GM19240 (cell line): ENCODE measurements at regions not wholly inside any gene's neighbourhood (a gene's known extent, or its start where the extent isn't known, plus 50 kb on each side); places are given as distances from the start of the nearest gene placed in this dataset.

ENCODE experiments used
- DNase-seq: peaks from one replicate; pipeline ENCODE4 v3.0.0; 2011; ENCODE audit warnings: low spot score; ENCODE audit not compliant: insufficient read length

DNA sequence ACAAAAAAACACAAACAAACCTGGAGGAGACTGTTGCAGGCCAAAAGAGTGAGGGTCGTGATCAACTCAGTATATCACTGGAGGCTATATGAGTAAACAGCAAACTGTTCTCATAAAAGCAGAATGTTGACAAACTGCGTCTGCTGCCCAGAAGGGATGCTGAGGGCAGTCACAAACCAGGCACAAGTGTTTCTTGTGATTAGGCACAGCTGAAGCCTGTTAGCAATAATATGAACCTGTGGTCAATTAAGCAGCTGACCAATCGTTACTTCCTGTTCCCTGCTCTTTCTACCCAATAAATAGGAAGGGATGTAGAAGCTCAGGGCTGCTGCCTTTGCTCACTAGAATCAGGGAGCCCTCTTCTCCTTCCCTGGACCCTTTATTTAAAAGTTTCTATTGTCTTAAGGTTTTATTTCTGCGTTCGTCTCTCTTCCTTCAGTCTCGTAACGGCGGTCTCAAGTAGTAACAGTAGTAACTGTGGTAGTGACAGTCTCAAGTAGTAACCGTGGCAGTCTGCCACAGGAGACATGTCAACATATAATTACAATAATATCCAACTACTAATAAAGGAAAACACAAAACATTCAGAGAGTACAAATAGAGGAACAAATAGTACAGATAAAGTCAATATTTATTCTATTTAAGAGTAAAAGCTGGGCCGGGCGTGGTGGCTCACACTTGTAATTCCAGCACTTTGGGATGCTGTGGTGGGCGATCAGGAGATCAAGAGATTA is 698.4 kb upstream of the CCDC54 start:
- DNase-seq, result no peak

DNA sequence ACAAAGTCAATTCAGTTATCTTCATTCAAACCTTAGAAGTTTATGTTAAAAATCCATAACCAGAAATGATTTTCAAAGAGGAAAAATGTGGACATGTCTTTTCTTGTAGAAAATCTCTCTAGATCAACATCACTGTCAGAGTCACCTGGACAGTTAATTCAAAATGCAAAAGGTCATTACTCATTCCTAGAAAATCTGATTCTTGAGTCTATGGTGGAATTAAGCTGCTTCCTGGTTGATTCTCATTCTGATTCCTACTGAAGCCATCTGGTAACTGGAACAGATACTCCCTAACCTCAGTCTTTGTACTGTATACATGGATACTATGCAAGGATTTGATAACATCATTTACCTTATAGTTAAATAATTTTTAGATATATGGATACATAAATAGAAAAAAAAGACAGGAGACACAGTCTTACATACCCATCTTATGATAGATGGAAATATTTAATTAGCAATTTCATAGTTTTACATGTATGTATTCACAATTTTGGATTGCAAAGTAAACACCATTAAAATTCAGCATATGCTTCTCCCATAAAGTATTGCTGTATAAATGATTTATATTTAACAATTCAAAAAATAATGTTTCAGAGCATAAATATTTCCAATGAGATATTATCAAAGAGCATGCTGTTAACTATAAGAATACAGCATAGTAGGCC is 693.2 kb upstream of the CCDC54 start:
- no peak for DNase-seq

- DNase-seq, result no peak
These were observed 691.5 kb upstream of the CCDC54 start for GRCh38 chr3:106685745-106686144.

DNA sequence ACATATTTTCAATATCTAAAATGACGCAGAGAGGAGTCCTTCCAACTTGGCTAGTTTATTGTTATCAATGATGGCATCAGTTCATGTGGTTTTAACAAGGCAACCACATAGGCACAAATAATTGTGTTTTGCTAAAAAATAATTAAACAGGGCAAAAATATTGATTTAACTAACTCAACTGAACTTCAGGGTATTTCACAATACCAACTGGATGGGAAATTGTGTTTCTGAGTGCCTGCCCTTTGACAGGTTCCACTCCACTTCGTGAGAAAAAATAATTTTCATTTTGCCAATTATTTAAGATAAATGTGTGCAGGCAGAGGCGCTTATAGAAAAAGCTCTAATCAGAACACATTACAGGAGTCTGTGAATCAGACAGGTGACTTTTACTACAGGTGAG is 689.3 kb upstream of the CCDC54 start:
- DNase-seq, result no peak

DNA sequence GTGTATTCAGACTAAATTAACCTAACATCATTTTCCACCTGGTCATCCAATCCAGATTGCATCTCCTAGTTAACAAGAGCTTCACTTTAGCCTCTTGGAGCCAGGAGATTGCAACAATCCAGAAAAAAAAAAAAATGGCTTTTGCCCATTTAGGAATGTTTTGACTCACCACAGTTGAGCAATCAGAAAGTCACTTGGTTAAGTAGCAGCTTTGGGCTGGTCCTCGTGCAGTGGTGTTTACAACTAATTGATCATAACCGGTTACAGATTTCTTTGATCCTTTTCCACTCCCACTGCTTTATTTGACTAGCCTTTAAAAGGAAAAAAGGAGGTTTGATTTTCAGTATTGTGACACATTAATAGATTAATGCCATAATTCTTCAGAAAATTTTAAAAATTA is 688.8 kb upstream of the CCDC54 start:
- DNase-seq, result no peak

GRCh38 chr3:106691476-106691875 is 685.8 kb upstream of the CCDC54 start:
- DNase-seq, result no peak

DNA sequence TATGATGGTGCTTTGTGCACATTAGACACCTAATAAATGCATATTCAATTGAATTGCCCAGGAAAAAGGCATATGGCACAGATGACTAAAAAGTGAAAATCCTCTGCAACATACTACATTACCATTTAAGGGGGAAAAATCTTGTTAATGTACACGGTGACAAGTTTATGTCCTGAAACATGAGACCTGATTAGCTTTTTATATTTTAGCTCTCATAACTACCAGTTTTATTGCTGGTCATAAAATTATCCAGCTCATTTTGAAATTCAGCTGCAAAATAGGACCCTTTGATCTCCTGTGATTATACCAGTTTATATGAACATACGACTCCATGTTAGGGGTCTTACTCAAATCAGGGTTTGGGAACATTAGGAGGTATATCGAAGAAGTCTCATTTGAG is 684.6 kb upstream of the CCDC54 start:
- DNase-seq, result no peak

GRCh38 chr3:106699122-106699521 is 678.1 kb upstream of the CCDC54 start:
- no peak for DNase-seq

DNA sequence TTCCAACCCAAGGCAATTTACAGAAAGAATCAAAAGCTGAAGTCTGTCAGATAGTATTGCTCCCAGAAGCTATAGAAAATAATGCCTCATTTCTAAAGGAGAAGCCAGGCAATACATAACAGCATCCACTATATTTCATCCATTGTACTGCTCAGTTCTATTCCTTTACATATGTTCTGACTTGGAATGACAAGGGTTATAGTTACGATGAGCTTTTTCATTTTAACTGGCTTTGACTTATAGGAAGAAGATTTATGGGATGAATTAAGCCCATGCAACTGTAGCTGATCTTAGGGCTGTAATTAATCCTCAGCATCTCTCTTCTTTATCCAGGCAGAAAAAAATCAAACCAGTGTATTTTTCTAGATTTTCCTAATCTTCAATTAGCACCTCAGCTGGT is 676.3 kb upstream of the CCDC54 start:
- no peak for DNase-seq

DNA sequence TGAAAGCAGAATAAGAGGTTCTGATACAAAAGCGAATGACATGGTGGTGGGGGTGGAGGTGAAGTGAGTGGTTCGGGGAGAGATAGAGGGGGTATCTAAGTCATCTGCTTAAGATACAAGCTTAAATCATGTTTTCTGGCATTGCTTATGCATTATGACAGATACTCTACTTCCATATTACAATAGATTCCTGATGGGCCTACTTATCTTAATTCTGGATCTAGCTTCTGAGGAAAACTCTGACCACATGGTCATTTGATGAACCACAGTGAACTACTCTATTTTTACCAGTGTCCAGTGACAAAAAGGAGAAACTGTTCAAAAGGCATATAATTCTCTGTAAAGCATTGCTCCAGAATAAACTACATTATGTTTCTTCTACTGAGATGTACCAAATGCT is 673.7 kb upstream of the CCDC54 start:
- no peak for DNase-seq

DNA sequence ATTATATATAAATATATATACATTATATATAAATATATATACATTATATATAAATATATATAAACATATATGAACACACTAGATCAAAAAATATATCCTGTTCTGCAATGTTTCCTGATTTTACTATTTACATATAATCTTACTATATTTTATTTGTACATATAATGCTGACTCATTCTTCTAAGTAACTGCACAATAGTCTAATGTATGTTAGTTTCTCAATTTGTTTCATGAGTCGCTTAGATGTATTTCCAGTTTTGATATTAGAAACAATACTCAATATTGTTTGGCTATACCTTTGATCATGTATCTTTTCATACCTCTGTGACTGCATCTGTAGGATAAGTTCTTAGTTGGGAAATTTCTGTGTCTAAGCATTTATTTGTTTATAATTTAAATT is 669.9 kb upstream of the CCDC54 start:
- DNase-seq, result no peak

- no peak for DNase-seq
These were observed 666.6 kb upstream of the CCDC54 start for GRCh38 chr3:106710596-106710995.

- no peak for DNase-seq
These were observed 665.6 kb upstream of the CCDC54 start for GRCh38 chr3:106711650-106712049.

DNA sequence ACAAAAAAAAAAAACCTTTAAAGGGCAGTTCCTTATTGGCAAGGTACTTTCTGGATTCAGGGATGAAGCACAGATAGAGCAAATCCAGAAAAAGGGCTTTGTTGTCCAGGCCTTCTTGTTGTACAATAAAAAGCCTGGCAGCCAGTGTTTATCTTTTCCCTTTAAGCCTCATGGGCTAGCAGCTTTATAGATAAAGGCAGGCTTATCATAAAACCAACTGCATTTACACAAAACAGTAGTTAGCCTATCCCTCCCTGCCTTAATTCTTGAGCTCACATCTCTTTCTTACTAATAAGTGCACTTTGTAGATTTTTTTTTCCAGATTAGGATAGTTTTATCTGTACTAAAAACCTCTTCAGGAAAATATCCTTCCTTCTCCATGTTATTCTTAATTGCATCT is 662.8 kb upstream of the CCDC54 start:
- DNase-seq, result no peak

- DNase-seq, result no peak
These were observed 662.0 kb upstream of the CCDC54 start for GRCh38 chr3:106715286-106715685.

GRCh38 chr3:106717178-106717780 is 660.0 kb upstream of the CCDC54 start:
- no peak for DNase-seq

DNA sequence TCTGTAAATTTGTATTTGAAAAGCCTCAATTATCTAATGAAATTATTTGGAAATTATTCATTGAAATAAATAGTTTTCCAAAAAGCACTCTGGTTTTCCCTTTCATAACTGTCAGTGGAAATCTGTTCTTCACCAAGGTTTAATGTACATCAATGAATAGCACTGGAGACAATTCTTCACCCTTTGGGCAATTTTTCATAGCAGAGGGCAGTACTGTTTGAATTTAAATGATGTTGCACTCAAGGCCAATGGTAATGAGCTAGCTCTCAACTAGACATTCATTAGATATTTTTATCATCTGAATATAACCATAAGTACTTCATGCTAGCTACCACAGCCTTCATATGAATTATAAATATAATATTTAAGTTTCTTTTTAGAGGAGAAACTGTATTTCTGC is 658.2 kb upstream of the CCDC54 start:
- DNase-seq, result no peak

DNA sequence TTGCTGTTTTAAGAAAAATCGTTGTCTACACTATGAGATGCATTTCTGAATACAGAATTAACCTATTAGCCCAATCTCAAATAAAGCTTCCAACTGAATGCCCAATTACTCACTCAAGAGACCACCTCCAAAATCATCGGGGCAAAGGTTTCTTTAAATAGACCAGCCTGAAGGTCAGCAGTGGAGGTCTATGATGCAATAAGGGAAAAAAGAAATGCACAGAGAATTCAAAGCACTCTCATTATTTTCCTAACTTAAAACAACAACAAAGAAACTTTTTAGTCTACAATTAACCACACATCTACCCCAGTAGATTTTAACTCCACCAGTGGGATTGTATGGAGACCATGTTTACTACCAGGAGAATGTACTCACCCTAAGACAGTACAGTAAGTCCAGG is 657.7 kb upstream of the CCDC54 start:
- DNase-seq, result no peak

GRCh38 chr3:106720510-106720909 is 656.7 kb upstream of the CCDC54 start:
- DNase-seq, result no peak

DNA sequence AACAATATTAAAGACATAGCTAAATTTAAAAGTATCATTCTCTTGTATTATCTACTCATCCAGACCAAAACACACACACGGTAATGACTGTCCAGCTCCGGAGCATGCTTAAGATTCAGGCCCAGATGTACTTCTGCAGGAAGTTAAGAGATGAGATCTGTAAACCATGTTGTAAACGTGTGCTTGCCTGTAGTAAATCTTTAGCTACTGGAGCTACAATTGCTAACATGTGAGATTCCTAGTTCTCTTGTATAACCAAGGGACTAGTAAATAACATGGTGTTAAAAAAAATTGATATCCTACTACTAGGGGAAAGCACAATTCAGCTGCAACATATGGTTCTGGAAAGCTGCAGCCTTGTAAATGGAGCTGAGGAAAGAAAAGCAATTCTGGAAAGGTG is 651.7 kb upstream of the CCDC54 start:
- no peak for DNase-seq

GRCh38 chr3:106728315-106729098 is 648.7 kb upstream of the CCDC54 start:
- DNase-seq, result no peak

- DNase-seq, result no peak
These were observed 647.8 kb upstream of the CCDC54 start for GRCh38 chr3:106729481-106729880.
